SK-N-DZ (cell line): ENCODE measurements at regions not wholly inside any gene's neighbourhood (a gene's known extent, or its start where the extent isn't known, plus 50 kb on each side); places are given as distances from the start of the nearest gene placed in this dataset.

Source experiments
- DNase-seq: peaks from one replicate; pipeline ENCODE4 v3.0.0-alpha.2; 2015; ENCODE audit warnings: low spot score

GRCh38 chr2:150981826-150982225, 279.8 kb downstream of the RBM43 start:
- DNase-seq, result peak; percentile 63

GRCh38 chr2:150978053-150978452, 283.6 kb downstream of the RBM43 start:
- DNase-seq, result no peak

GRCh38 chr2:150977296-150977695, 284.4 kb downstream of the RBM43 start:
- DNase-seq, result no peak

GRCh38 chr2:150976604-150977003, 285.1 kb downstream of the RBM43 start:
- no peak for DNase-seq

GRCh38 chr2:150974864-150975263, 286.8 kb downstream of the RBM43 start:
- peak; percentile 36 for DNase-seq

- peak; percentile 77 for DNase-seq
Measured at GRCh38 chr2:150974234-150974633, 287.4 kb downstream of the RBM43 start.

GRCh38 chr2:150971910-150972309, 289.8 kb downstream of the RBM43 start:
- no peak for DNase-seq

GRCh38 chr2:150963336-150963735, 298.3 kb downstream of the RBM43 start:
- no peak for DNase-seq

GRCh38 chr2:150955231-150955630, 306.4 kb downstream of the RBM43 start:
- no peak for DNase-seq

GRCh38 chr2:150946831-150947230, 314.8 kb downstream of the RBM43 start:
- DNase-seq, result no peak

GRCh38 chr2:150944315-150944714, 317.3 kb downstream of the RBM43 start:
- no peak for DNase-seq

- DNase-seq, result no peak
Measured at GRCh38 chr2:150939087-150939486, 322.6 kb downstream of the RBM43 start.

GRCh38 chr2:150938527-150938926, 323.1 kb downstream of the RBM43 start:
- DNase-seq, result no peak

- no peak for DNase-seq
Measured at GRCh38 chr2:150937030-150937429, 324.6 kb downstream of the RBM43 start.

- no peak for DNase-seq
Measured at GRCh38 chr2:150931451-150931850, 330.2 kb downstream of the RBM43 start.

GRCh38 chr2:150925611-150926010, 336.1 kb downstream of the RBM43 start:
- no peak for DNase-seq

GRCh38 chr2:150924878-150925277, 336.8 kb downstream of the RBM43 start:
- DNase-seq, result no peak

- DNase-seq, result no peak
Measured at GRCh38 chr2:150919901-150920300, 341.8 kb downstream of the RBM43 start.

GRCh38 chr2:150917961-150918713, 343.5 kb downstream of the RBM43 start:
- peak; percentile 88 for DNase-seq

GRCh38 chr2:150916467-150917396, 344.9 kb downstream of the RBM43 start:
- peak; percentile 29 for DNase-seq

GRCh38 chr2:150911766-150912280, 349.8 kb downstream of the RBM43 start:
- DNase-seq, result peak; percentile 25

- no peak for DNase-seq
Measured at GRCh38 chr2:150909613-150910012, 352.1 kb downstream of the RBM43 start.
